Lower leg skin (tissue), 4 donors: ENCODE measurements at regions not wholly inside any gene's neighbourhood (a gene's known extent, or its start where the extent isn't known, plus 50 kb on each side); places are given as distances from the start of the nearest gene placed in this dataset.
"Not testable (repeated sequence)": the region's sequence is repeated elsewhere in the genome, so short reads cannot be mapped to it uniquely, and the experiment has no call there.

Source experiments
- DNase-seq, 2 donors: peaks; one replicate each; pipeline ENCODE4 v3.0.0-alpha.2; 2019; ENCODE audit warnings: low spot score in 2 of 2
- H3K4me3 ChIP-seq: fragments of 200-600 bp; sonication (generic); 2 replicates; pipeline ENCODE4 v1.5.1; 2017; ENCODE audit warnings: mild to moderate bottlenecking, low read depth; ENCODE audit not compliant: poor library complexity, severe bottlenecking
- POLR2A ChIP-seq, 2 donors: fragments of 450-650 bp; IDR thresholded peaks; one replicate each; pipeline ENCODE4 v1.6.1; 2016 to 2017; ENCODE audit warnings: antibody characterized with exemption in 2 of 2, mild to moderate bottlenecking in 1 of 2, moderate library complexity in 1 of 2
- WGBS, 2 donors: methylation state at CpG; one replicate each; pipeline ENCODE4 v1.1.5; 2018; 5-methylcytosine and 5-hydroxymethylcytosine counted together
- intact Hi-C: fragments of 100-400 bp; cut with DNase I; formaldehyde crosslinking; loops from one replicate; pipeline ENCODE4 v1.15.0; 2023; ENCODE audit warnings: low total_unique reads
- TF ChIP-seq, protein P1 (sequence below), 3 donors: fragments of 450-650 bp; IDR thresholded peaks; one replicate each; pipeline ENCODE4 v1.5.1; 2016; ENCODE audit warnings: antibody characterized with exemption in 3 of 3, mild to moderate bottlenecking in 3 of 3, moderate library complexity in 2 of 3

DNA sequence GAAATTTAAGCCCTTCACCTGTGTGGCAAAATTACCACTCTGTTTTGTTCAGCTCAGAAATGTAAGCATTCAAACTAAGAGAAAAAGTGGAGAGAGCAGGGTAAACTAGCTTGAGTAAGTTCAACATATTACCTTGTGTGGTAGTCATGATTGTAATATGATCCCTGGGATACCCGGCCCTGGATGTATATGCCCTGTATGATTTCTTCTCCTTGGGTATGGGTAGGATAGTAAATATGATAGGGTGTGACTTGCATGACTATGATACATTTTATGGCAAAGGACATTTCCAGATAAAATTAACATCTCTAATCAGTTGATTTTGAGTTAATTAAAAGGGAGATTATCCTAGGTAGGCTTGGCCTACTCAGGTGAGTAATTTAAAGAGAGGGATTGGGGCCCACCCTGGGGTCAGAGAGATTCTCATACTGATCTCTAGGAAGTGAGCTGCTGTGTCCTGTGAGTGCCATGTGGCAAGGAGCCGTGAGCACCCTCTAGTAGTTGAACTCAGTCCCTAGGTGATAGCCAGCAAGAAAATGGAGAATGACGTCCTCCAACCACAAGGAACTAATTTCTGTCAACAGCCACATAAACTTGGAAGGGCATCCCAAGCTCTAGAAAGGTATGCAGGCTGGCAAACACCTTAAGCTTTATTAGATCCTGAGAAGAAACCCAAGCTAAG lies 62.2 kb upstream of the ANXA1 start:
- no peak for DNase-seq
- 74 to 79% methylated on average over 3 of the region's 3 CpGs for WGBS, 2 donors
- intact Hi-C loops = no loop called here
- TF ChIP-seq, protein P1, sequence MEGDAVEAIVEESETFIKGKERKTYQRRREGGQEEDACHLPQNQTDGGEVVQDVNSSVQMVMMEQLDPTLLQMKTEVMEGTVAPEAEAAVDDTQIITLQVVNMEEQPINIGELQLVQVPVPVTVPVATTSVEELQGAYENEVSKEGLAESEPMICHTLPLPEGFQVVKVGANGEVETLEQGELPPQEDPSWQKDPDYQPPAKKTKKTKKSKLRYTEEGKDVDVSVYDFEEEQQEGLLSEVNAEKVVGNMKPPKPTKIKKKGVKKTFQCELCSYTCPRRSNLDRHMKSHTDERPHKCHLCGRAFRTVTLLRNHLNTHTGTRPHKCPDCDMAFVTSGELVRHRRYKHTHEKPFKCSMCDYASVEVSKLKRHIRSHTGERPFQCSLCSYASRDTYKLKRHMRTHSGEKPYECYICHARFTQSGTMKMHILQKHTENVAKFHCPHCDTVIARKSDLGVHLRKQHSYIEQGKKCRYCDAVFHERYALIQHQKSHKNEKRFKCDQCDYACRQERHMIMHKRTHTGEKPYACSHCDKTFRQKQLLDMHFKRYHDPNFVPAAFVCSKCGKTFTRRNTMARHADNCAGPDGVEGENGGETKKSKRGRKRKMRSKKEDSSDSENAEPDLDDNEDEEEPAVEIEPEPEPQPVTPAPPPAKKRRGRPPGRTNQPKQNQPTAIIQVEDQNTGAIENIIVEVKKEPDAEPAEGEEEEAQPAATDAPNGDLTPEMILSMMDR (IDR thresholded peaks at IDR 0.05) = no peak
- TF ChIP-seq POLR2A (IDR thresholded peaks at IDR 0.05) = no peak
- no peak overlapping the region for H3K4me3 ChIP-seq

DNA sequence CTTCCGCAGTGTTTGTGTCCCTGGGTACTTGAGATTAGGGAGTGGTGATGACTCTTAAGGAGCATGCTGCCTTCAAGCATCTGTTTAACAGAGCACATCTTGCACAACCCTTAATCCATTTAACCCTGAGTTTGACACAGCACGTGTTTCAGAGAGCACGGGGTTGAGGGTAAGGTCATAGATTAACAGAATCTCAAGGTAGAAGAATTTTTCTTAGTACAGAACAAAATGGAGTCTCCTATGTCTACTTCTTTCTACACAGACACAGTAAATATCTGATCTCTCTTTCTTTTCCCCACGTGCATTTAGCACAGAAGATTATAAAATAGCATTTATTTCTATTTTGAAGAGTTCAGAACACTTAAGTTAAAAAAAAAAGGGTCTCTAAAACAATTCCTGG lies 63.8 kb upstream of the ANXA1 start:
- WGBS, 2 donors = 73 to 81% methylated on average over 3 to 4 of the region's 4 CpGs
- H3K4me3 ChIP-seq, DNase-seq, intact Hi-C loops: not testable (repeated sequence)

- H3K4me3 ChIP-seq = no peak overlapping the region
- DNase-seq = no peak
- TF ChIP-seq, protein P1 (IDR thresholded peaks at IDR 0.05) = no peak
- TF ChIP-seq POLR2A (IDR thresholded peaks at IDR 0.05) = no peak
- intact Hi-C loops = no loop called here
These were observed 68.1 kb upstream of the ANXA1 start for GRCh38 chr9:73083519-73083918.

GRCh38 chr9:73081979-73082657 lies 69.5 kb upstream of the ANXA1 start:
- DNase-seq = no peak
- 84 to 85% methylated on average over 2 of the region's 2 CpGs for WGBS, 2 donors
- TF ChIP-seq POLR2A (IDR thresholded peaks at IDR 0.05) = no peak
- no peak overlapping the region for H3K4me3 ChIP-seq
- intact Hi-C loops = no loop called here

DNA sequence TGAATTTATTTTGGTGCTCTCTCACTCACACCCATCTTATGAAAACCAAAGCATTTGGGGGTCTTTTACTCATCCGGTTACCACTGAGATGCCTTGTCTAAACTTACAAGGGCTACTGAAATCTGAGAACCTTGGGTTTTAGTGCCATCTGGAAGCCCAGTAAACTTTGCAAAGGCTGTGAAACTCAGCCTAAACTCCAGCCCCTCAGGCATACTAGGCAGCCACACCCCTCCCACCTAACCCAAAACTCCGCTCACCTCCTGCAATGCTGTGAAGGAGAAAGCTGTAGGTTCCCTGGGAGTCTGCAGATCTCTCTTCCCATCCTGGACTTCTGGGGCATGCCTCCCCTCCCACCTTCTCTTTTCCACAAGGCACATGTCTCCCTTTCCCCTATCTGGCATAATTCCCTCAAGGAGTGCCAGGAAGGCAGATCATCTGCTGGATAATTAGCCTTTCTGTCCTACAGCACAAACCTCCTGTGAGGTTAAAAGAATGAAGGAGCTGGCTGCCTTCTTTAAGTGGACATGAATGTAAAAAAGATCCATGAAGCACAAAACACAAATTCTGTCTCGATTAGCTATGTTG lies 71.5 kb upstream of the ANXA1 start:
- TF ChIP-seq, protein P1 (IDR thresholded peaks at IDR 0.05) = no peak
- no peak for TF ChIP-seq POLR2A (IDR thresholded peaks at IDR 0.05)
- no peak overlapping the region for H3K4me3 ChIP-seq
- DNase-seq = no peak
- whole genome bisulfite sequencing, 2 donors = 46 to 57% methylated on average over 3 of the region's 3 CpGs
- intact Hi-C loops = no loop called here

DNA sequence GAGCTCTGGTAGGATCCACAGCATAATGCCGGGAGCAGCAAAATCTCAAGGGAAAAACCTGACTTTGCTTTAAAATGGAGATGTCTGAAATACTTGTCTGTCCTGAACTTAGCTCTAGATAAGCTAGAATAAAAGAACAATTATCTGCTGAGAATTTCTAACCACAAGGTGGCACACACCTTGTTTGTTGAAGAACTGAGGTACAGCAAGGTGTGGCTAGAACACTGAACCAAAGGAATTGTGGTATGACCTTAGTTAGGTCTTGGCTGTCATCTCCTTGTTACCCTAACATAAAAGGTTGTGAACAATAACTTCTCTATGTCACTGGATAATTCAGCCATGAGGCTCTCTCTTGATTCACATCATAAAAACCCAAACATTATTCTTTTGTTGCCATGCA lies 72.3 kb upstream of the ANXA1 start:
- DNase-seq = no peak
- 61 to 81% methylated on average over 1 of the region's 1 CpG for WGBS, 2 donors
- intact Hi-C loops = no loop called here
- no peak for TF ChIP-seq POLR2A (IDR thresholded peaks at IDR 0.05)
- TF ChIP-seq, protein P1 (IDR thresholded peaks at IDR 0.05) = no peak
- H3K4me3 ChIP-seq = no peak overlapping the region
